ENCODE measurements at regions not wholly inside any gene's neighbourhood (a gene's known extent, or its start where the extent isn't known, plus 50 kb on each side); places are given as distances from the start of the nearest gene placed in this dataset.

DNA sequence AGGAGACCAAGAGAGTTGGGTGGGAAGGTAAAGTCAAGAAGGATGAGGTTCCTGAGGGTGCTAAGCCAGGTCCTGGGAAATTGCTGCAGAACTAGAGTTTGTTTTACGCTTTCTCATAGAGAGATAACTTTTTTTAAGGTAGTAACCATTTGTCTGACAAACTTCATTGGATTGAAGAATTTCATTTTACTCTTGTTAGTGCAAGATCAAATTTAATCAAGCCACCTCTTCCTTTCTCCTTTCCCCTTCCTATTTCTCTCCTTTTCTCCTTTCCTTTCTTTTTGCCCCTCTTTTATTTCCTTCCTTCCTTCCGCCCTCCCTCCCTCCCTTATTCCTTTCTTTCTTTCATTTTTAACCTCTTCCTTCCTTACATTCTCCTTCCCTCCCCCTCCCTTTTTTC, 65.4 kb downstream of the RDH14 start:
- peaks cover 5% of the 10 kb centered on the region for H3K27me3 Mint-ChIP-seq (ENCODE audit: insufficient read depth, low read depth, poor library complexity)
- H3K4me1 Mint-ChIP-seq = peaks cover 6% of the 10 kb centered on the region; the same call in 2 of the 3 replicates
- Histone ChIP-seq H4K20me1 (replicated peaks; ENCODE audit: insufficient read depth) (no peaks in the 10 kb centered on the region), H3K36me3 (ENCODE audit: insufficient read depth) (no peaks in the 10 kb centered on the region), H2AFZ (no peak overlapping the region), H3K4me3 (no peak overlapping the region), H3K27ac (ENCODE audit: low read depth) (no peak overlapping the region), H3K27me3 (ENCODE audit: insufficient read depth) (no peaks in the 10 kb centered on the region), H3F3A (replicated peaks; ENCODE audit: low read depth) (no peaks in the 10 kb centered on the region), H3K4me1 (ENCODE audit: insufficient read depth) (no peaks in the 10 kb centered on the region), H3K4me2 (no peak overlapping the region), H3K79me2 (replicated peaks; ENCODE audit: insufficient read depth) (no peaks in the 10 kb centered on the region), H3K9me2 (ENCODE audit: insufficient read depth) (0 out of 2 replicates have a peak, but pooled peaks cover 11% of the 10 kb centered on the region)
- H3K27ac Mint-ChIP-seq = no peak overlapping the region
- TF ChIP-seq, protein P1, sequence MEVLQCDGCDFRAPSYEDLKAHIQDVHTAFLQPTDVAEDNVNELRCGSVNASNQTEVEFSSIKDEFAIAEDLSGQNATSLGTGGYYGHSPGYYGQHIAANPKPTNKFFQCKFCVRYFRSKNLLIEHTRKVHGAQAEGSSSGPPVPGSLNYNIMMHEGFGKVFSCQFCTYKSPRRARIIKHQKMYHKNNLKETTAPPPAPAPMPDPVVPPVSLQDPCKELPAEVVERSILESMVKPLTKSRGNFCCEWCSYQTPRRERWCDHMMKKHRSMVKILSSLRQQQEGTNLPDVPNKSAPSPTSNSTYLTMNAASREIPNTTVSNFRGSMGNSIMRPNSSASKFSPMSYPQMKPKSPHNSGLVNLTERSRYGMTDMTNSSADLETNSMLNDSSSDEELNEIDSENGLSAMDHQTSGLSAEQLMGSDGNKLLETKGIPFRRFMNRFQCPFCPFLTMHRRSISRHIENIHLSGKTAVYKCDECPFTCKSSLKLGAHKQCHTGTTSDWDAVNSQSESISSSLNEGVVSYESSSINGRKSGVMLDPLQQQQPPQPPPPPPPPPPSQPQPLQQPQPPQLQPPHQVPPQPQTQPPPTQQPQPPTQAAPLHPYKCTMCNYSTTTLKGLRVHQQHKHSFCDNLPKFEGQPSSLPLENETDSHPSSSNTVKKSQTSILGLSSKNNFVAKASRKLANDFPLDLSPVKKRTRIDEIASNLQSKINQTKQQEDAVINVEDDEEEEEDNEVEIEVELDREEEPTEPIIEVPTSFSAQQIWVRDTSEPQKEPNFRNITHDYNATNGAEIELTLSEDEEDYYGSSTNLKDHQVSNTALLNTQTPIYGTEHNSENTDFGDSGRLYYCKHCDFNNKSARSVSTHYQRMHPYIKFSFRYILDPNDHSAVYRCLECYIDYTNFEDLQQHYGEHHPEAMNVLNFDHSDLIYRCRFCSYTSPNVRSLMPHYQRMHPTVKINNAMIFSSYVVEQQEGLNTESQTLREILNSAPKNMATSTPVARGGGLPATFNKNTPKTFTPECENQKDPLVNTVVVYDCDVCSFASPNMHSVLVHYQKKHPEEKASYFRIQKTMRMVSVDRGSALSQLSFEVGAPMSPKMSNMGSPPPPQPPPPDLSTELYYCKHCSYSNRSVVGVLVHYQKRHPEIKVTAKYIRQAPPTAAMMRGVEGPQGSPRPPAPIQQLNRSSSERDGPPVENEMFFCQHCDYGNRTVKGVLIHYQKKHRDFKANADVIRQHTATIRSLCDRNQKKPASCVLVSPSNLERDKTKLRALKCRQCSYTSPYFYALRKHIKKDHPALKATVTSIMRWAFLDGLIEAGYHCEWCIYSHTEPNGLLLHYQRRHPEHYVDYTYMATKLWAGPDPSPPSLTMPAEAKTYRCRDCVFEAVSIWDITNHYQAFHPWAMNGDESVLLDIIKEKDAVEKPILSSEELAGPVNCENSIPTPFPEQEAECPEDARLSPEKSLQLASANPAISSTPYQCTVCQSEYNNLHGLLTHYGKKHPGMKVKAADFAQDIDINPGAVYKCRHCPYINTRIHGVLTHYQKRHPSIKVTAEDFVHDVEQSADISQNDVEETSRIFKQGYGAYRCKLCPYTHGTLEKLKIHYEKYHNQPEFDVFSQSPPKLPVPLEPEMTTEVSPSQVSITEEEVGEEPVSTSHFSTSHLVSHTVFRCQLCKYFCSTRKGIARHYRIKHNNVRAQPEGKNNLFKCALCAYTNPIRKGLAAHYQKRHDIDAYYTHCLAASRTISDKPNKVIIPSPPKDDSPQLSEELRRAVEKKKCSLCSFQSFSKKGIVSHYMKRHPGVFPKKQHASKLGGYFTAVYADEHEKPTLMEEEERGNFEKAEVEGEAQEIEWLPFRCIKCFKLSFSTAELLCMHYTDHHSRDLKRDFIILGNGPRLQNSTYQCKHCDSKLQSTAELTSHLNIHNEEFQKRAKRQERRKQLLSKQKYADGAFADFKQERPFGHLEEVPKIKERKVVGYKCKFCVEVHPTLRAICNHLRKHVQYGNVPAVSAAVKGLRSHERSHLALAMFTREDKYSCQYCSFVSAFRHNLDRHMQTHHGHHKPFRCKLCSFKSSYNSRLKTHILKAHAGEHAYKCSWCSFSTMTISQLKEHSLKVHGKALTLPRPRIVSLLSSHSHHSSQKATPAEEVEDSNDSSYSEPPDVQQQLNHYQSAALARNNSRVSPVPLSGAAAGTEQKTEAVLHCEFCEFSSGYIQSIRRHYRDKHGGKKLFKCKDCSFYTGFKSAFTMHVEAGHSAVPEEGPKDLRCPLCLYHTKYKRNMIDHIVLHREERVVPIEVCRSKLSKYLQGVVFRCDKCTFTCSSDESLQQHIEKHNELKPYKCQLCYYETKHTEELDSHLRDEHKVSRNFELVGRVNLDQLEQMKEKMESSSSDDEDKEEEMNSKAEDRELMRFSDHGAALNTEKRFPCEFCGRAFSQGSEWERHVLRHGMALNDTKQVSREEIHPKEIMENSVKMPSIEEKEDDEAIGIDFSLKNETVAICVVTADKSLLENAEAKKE (CRISPR knock-in tag; IDR thresholded peaks at IDR 0.05) = no peak
- TF ChIP-seq ZNF114 (CRISPR knock-in tag; IDR thresholded peaks at IDR 0.05) = no peak
- no peak for TF ChIP-seq EZH2phosphoT487 (IDR thresholded peaks at IDR 0.05; ENCODE audit: unreplicated experiment)
- no peak for TF ChIP-seq ZNF331 (CRISPR knock-in tag; IDR thresholded peaks at IDR 0.05; ENCODE audit: low read depth)
- TF ChIP-seq, protein P2, sequence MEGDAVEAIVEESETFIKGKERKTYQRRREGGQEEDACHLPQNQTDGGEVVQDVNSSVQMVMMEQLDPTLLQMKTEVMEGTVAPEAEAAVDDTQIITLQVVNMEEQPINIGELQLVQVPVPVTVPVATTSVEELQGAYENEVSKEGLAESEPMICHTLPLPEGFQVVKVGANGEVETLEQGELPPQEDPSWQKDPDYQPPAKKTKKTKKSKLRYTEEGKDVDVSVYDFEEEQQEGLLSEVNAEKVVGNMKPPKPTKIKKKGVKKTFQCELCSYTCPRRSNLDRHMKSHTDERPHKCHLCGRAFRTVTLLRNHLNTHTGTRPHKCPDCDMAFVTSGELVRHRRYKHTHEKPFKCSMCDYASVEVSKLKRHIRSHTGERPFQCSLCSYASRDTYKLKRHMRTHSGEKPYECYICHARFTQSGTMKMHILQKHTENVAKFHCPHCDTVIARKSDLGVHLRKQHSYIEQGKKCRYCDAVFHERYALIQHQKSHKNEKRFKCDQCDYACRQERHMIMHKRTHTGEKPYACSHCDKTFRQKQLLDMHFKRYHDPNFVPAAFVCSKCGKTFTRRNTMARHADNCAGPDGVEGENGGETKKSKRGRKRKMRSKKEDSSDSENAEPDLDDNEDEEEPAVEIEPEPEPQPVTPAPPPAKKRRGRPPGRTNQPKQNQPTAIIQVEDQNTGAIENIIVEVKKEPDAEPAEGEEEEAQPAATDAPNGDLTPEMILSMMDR (conservative IDR thresholded peaks at IDR 0.05; ENCODE audit: low read depth in 2 of 2) = no peak
- TF ChIP-seq, protein P3, sequence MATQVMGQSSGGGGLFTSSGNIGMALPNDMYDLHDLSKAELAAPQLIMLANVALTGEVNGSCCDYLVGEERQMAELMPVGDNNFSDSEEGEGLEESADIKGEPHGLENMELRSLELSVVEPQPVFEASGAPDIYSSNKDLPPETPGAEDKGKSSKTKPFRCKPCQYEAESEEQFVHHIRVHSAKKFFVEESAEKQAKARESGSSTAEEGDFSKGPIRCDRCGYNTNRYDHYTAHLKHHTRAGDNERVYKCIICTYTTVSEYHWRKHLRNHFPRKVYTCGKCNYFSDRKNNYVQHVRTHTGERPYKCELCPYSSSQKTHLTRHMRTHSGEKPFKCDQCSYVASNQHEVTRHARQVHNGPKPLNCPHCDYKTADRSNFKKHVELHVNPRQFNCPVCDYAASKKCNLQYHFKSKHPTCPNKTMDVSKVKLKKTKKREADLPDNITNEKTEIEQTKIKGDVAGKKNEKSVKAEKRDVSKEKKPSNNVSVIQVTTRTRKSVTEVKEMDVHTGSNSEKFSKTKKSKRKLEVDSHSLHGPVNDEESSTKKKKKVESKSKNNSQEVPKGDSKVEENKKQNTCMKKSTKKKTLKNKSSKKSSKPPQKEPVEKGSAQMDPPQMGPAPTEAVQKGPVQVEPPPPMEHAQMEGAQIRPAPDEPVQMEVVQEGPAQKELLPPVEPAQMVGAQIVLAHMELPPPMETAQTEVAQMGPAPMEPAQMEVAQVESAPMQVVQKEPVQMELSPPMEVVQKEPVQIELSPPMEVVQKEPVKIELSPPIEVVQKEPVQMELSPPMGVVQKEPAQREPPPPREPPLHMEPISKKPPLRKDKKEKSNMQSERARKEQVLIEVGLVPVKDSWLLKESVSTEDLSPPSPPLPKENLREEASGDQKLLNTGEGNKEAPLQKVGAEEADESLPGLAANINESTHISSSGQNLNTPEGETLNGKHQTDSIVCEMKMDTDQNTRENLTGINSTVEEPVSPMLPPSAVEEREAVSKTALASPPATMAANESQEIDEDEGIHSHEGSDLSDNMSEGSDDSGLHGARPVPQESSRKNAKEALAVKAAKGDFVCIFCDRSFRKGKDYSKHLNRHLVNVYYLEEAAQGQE (IDR thresholded peaks at IDR 0.05; ENCODE audit: unreplicated experiment) = no peak
- no peak for TF ChIP-seq JUNB (IDR thresholded peaks at IDR 0.05; ENCODE audit: unreplicated experiment)
- H3K9me3 Mint-ChIP-seq = no peaks in the 10 kb centered on the region
- DNase-seq (ENCODE audit: low spot score) = no peak
- H3K4me3 Mint-ChIP-seq = no peak overlapping the region
- H3K36me3 Mint-ChIP-seq (ENCODE audit: low read depth) = no peaks in the 10 kb centered on the region
- no peak for ATAC-seq
